GM12892 (cell line): ENCODE measurements at regions not wholly inside any gene's neighbourhood (a gene's known extent, or its start where the extent isn't known, plus 50 kb on each side); places are given as distances from the start of the nearest gene placed in this dataset.

Source experiments
- POLR2A ChIP-seq: IDR thresholded peaks from 2 replicates; pipeline ENCODE4 v1.6.1; 2011; ENCODE audit warnings: low read depth, low read length, control low read depth
- POLR2AphosphoS5 ChIP-seq: IDR thresholded peaks from 2 replicates; pipeline ENCODE4 v1.6.1; 2011; ENCODE audit warnings: low read depth, low read length, control low read depth

DNA sequence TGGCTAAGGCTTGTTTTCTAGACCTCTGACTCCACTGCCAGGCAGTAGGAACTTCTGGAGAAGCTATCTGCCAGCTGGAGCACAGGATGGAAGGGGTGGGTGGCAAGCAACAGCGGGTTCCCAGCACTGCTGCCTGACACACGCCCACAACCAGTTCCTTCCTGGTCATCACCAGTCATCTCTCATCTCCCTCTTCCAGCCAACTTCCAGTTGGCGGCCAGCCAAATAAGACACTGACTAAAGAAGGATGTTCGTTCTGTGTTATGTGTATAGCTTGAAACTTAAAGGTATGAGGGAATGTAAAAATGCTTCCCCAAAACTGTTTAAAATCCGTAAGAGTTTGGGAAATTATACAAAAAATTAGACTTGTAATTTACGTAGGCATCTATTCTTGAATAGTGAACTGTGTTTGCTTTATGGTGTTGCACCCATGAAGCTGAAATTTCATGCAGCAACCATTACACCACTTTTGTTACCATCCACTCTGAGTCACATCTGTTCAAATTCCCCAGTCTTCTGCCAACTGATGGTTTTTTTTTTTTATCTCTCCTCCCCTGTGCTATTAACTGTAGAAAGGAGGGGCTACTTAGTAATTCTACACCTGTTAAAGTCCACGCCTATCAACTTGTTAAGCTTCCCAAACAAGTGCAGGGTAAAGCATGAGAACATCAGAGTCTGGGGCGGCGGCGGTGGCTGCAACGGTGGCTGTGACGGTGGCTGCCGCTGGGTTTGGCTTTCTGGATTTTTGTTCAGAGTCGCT lies 86.2 kb upstream of the FRY start:
- TF ChIP-seq POLR2A (no peak), POLR2AphosphoS5 (no peak)
